ENCODE measurements at regions not wholly inside any gene's neighbourhood (a gene's known extent, or its start where the extent isn't known, plus 50 kb on each side); places are given as distances from the start of the nearest gene placed in this dataset.

GRCh38 chr16:13441675-13442074 is 478.3 kb upstream of the ERCC4 start (continued):
- TF ChIP-seq MYC (IDR thresholded peaks at IDR 0.05; ENCODE audit: insufficient read depth, insufficient read length, insufficient replicate concordance, low read length, severe bottlenecking) (no peak), SMAD5 (IDR thresholded peaks at IDR 0.05; ENCODE audit: low read depth) (no peak), EZH2 (IDR thresholded peaks at IDR 0.05; ENCODE audit: borderline replicate concordance, control insufficient read depth, low read depth, low read length) (no peak), RELA (IDR thresholded peaks at IDR 0.05; ENCODE audit: borderline replicate concordance, partially characterized antibody) (no peak), CREM (IDR thresholded peaks at IDR 0.05; ENCODE audit: low read depth) (peak; percentile 81), RB1 (IDR thresholded peaks at IDR 0.05; ENCODE audit: borderline replicate concordance) (no peak), CBX5 (IDR thresholded peaks at IDR 0.05; ENCODE audit: low read depth) (no peak), IRF5 (IDR thresholded peaks at IDR 0.05; ENCODE audit: borderline replicate concordance) (no peak), MTA2 (IDR thresholded peaks at IDR 0.05; ENCODE audit: low read depth) (peak; percentile 77), RBBP5 (conservative IDR thresholded peaks at IDR 0.05) (no peak), RFX5 (IDR thresholded peaks at IDR 0.05; ENCODE audit: low read depth, low read length) (no peak), POLR2A (IDR thresholded peaks at IDR 0.05; ENCODE audit: low read depth, low read length) (no peak), RAD51 (IDR thresholded peaks at IDR 0.05) (no peak), YY1 (IDR thresholded peaks at IDR 0.05; ENCODE audit: low read depth, low read length) (no peak), RCOR1 (conservative IDR thresholded peaks at IDR 0.05; ENCODE audit: low read depth, low read length) (no peak), SUPT20H (IDR thresholded peaks at IDR 0.05; ENCODE audit: borderline replicate concordance, control insufficient read depth, low read depth, low read length) (no peak), JUND (IDR thresholded peaks at IDR 0.05; ENCODE audit: low read depth, low read length) (0 out of 2 replicates have a peak, but pooled peaks have one; percentile 24), ATF3 (IDR thresholded peaks at IDR 0.05; ENCODE audit: borderline replicate concordance, extremely low read depth, low read depth, low read length) (no peak), ZNF24 (IDR thresholded peaks at IDR 0.05) (no peak), EGR1 (IDR thresholded peaks at IDR 0.05; ENCODE audit: borderline replicate concordance in 1 of 2, low read depth in 2 of 2, low read length in 2 of 2) (no peak), KAT2A (conservative IDR thresholded peaks at IDR 0.05; ENCODE audit: control insufficient read depth, low read depth, low read length) (no peak), ZBTB33 (IDR thresholded peaks at IDR 0.05) (no peak), NRF1 (conservative IDR thresholded peaks at IDR 0.05; ENCODE audit: low read depth, low read length) (no peak), SP1 (IDR thresholded peaks at IDR 0.05; ENCODE audit: low read depth, low read length) (no peak)
- TF ChIP-seq, protein P1, sequence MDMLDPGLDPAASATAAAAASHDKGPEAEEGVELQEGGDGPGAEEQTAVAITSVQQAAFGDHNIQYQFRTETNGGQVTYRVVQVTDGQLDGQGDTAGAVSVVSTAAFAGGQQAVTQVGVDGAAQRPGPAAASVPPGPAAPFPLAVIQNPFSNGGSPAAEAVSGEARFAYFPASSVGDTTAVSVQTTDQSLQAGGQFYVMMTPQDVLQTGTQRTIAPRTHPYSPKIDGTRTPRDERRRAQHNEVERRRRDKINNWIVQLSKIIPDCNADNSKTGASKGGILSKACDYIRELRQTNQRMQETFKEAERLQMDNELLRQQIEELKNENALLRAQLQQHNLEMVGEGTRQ (IDR thresholded peaks at IDR 0.05; ENCODE audit: borderline replicate concordance, low read depth, low read length): no peak
- TF ChIP-seq, protein P2, sequence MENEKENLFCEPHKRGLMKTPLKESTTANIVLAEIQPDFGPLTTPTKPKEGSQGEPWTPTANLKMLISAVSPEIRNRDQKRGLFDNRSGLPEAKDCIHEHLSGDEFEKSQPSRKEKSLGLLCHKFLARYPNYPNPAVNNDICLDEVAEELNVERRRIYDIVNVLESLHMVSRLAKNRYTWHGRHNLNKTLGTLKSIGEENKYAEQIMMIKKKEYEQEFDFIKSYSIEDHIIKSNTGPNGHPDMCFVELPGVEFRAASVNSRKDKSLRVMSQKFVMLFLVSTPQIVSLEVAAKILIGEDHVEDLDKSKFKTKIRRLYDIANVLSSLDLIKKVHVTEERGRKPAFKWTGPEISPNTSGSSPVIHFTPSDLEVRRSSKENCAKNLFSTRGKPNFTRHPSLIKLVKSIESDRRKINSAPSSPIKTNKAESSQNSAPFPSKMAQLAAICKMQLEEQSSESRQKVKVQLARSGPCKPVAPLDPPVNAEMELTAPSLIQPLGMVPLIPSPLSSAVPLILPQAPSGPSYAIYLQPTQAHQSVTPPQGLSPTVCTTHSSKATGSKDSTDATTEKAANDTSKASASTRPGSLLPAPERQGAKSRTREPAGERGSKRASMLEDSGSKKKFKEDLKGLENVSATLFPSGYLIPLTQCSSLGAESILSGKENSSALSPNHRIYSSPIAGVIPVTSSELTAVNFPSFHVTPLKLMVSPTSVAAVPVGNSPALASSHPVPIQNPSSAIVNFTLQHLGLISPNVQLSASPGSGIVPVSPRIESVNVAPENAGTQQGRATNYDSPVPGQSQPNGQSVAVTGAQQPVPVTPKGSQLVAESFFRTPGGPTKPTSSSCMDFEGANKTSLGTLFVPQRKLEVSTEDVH (IDR thresholded peaks at IDR 0.05; ENCODE audit: low read depth, partially characterized antibody): no peak
